GM12872 (cell line): ENCODE measurements at regions not wholly inside any gene's neighbourhood (a gene's known extent, or its start where the extent isn't known, plus 50 kb on each side); places are given as distances from the start of the nearest gene placed in this dataset.

Experiments
- TF ChIP-seq, protein P1 (sequence below): IDR thresholded peaks from 3 replicates; pipeline ENCODE4 v1.5.1; 2011; ENCODE audit warnings: low read depth, mild to moderate bottlenecking, low read length, moderate library complexity; ENCODE audit not compliant: insufficient read depth

DNA sequence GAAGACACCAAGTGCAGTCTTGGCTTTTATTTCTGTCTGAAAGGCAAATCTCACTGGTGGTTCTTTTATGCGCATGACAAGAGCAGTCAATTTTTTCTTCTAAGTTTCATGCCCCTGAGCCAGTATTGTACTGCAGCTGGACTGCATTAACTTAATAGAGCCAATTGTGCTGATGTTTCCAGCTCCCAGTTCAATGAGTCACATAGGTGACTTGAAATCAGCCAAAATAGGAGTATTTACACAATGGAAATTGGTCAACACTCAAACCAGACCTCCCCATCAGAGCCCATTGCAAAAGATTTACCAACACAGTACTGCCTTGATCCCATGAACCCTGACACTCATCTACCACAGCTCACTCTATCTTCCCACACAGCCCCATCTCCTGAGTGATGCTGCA is 100.3 kb upstream of the GUCY1A1 start:
- TF ChIP-seq, protein P1, sequence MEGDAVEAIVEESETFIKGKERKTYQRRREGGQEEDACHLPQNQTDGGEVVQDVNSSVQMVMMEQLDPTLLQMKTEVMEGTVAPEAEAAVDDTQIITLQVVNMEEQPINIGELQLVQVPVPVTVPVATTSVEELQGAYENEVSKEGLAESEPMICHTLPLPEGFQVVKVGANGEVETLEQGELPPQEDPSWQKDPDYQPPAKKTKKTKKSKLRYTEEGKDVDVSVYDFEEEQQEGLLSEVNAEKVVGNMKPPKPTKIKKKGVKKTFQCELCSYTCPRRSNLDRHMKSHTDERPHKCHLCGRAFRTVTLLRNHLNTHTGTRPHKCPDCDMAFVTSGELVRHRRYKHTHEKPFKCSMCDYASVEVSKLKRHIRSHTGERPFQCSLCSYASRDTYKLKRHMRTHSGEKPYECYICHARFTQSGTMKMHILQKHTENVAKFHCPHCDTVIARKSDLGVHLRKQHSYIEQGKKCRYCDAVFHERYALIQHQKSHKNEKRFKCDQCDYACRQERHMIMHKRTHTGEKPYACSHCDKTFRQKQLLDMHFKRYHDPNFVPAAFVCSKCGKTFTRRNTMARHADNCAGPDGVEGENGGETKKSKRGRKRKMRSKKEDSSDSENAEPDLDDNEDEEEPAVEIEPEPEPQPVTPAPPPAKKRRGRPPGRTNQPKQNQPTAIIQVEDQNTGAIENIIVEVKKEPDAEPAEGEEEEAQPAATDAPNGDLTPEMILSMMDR: no peak

DNA sequence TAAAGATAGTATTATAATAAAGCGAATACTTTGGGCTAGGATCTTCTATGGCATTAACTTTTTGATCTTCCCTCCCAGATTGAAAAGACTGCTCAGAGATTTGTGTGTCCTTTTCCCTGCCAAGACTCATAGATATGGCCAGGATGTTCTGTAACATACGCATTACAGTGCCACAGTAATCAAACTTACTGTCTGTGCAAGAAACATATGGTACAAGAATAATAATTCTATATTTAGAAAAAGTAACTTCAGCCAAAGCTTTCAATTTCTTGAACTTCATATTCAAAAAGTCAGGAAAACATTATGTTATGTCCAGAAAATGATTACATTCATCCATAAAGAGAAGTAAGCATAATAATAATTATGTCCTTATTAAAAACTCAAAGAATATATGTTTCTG is 100.9 kb upstream of the GUCY1A1 start:
- TF ChIP-seq, protein P1: no peak

DNA sequence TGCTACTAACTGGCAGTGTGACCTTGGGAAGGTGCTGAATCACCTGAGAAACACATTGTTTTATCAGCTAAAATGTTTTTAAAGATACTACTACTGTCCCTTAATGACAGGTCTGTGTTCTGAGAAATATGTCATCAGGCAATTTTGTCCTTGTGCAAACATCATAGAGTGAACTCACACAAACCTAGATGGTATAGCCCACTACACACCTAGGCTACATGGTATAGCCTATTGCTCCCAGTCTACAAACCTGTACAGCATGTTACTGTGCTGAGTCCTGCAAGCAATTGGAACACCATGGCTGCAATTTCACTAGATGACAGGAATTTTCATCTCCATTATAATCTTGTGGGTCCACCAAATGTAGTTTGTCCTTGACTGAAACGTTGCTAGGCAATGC is 101.3 kb upstream of the GUCY1A1 start:
- TF ChIP-seq, protein P1: no peak

DNA sequence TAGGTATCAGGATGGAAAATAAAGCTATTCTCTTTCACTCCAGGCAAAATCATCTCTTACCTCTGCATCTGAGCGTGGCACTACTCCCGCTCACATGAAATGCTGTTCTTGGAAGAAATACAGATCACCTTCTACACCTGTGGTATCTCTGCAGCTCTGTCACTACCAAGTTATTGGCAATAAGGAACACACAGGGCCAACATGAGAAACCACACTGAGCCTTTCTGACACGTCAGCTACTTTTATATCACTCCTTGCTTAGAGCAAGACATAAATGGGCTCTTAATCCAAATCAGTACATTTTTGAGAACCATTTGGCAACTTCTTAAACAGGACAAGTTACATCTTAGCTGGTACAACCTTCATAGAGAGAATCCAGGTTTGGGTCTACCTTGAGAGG is 101.8 kb upstream of the GUCY1A1 start:
- TF ChIP-seq, protein P1: no peak

DNA sequence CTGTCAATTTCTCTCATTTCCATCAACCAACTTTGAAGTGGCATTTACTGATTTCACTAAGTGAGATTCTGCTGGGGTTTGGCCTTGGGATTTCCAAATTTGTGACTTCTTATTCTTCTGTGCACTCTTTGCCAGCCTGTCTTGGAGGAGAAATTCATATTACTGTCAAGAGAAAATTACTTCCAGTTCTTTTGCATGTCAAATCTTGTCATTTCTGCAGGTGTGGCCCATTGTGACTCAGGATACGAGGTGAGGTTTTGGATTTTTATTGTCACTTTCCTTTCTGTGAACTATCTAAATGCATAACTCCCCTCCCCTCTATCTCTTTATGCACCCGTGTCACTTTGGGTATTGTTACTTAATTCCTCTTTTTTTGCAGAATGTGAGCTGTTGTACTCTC is 102.6 kb upstream of the GUCY1A1 start:
- TF ChIP-seq, protein P1: no peak

DNA sequence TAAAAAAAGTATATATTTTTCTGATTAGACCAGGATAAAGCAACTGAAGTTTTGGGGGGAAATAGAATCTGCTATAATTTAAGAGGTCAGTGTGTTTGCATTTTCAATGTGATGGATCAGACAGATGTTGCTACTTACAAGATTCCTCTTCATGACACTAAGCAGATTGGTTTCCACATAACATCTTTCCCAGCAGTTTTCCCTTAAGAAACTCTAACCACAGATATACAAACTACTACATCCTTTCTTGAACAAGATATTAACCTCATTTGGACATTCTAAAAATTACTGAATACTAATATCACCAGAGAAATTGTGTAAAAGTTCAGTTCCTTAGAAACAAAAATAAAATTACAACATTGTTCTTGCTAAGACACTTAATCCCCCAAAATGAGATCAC is 106.7 kb upstream of the GUCY1A1 start:
- TF ChIP-seq, protein P1: no peak

DNA sequence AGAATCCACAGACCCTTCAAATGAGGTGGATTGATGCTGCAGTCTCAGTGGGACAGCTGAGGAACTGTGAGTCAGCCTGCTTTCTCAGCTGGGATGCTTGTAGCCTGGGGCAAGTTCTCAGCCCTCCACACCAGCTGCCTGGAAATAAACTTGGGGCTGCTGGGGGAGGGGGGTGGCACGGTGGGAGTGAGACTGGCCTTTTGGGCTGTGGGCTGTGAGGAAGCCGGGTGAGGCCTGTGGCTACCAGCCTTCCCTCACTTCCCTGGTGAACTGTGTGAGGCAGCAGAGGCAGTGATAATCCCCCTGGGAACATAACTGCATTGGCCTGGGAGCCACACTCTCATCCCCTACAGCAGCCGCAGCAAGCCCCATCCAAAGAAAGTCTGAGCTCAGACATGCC is 114.5 kb upstream of the GUCY1A1 start:
- TF ChIP-seq, protein P1: no peak

DNA sequence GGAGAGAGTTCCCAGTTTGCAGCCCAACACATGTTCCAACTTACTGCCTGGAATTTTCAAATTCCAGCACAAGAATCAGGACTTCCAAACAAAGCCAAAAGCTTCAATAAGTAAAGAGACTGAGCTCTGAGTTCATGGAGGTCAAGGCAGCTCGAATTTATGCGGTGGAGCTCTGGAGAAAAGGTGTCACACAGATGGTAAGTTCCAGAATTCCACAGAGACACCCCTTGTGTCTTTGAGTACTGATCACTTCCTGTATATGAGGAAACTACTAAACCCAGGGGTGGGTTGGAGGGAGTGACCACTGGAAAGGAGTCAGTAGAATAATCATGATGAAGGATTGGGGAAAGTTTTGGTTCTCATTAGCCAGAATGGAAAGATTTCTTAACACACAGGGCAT is 118.5 kb upstream of the GUCY1A1 start:
- TF ChIP-seq, protein P1: no peak
